ENCODE measurements at regions not wholly inside any gene's neighbourhood (a gene's known extent, or its start where the extent isn't known, plus 50 kb on each side); places are given as distances from the start of the nearest gene placed in this dataset.
"Not testable (repeated sequence)": the region's sequence is repeated elsewhere in the genome, so short reads cannot be mapped to it uniquely, and the experiment has no call there.

DNA sequence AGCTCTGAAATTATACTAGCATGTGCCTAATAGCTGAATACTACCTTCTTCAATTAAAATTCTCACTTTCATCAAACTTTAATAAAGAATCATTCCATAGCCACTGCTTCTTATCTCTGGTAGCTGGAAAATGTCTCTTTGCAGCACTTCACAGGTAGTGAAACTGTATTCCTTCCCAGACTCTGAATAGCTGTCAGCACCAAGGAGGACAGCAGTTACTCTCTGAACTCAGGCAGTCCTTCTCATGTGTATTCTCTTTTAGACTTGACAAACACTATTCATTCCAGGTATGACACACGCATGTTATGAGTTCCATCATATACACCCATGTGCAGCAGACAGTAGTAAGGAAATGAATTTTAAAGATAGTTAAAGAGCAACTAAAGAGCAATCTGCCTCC is 627.1 kb downstream of the EFNA5 start:
- no peaks in the 10 kb centered on the region for H3K36me3 ChIP-seq
- no peaks in the 10 kb centered on the region for H3K27me3 ChIP-seq
- H3K4me3 ChIP-seq: no peak overlapping the region
- no peak for DNase-seq
- no peaks in the 10 kb centered on the region for H3K9me3 ChIP-seq

DNA sequence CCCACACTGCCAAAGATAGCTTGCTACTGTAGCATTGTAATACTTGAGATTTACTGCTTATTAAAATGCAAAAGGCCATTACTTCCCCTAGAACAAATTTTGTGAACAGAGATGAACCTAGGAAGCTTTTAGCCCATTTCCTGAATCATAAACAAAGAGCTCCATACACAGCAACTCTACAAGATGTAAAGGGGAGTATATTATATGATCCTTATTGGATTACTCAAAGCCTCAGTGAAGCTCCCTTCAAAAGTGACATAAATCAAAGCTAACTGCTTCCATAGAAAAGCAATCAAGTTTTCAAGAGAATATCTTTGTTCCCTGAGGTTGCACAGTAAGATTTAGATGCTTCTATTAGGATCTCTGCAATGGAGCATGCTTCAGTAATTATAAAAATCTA is 629.8 kb downstream of the EFNA5 start:
- Histone ChIP-seq H3K36me3 (no peaks in the 10 kb centered on the region), H3K9me3 (no peaks in the 10 kb centered on the region), H3K4me3 (no peak overlapping the region), H3K27me3 (no peaks in the 10 kb centered on the region)
- DNase-seq: no peak

DNA sequence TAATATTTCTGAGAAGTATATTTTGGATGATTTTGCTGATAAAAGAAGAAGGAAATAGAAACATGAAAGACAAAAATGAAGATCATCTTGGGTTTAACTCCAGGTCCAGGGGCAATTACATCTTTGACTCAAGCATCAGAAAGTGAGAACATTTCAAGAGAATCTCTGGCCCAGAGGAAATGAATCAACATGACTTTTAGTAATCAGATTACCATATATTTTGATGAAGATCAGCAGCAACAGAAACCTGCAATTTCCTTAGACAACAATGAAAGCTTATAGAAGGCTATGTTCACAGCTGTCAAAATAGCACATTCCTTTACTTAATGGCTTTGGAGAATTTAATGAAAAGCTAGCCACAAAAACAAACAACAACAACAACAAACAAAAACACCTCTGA is 638.1 kb downstream of the EFNA5 start:
- no peaks in the 10 kb centered on the region for H3K9me3 ChIP-seq
- H3K4me3 ChIP-seq: no peak overlapping the region
- H3K36me3 ChIP-seq: no peaks in the 10 kb centered on the region
- no peaks in the 10 kb centered on the region for H3K27me3 ChIP-seq
- DNase-seq: no peak

DNA sequence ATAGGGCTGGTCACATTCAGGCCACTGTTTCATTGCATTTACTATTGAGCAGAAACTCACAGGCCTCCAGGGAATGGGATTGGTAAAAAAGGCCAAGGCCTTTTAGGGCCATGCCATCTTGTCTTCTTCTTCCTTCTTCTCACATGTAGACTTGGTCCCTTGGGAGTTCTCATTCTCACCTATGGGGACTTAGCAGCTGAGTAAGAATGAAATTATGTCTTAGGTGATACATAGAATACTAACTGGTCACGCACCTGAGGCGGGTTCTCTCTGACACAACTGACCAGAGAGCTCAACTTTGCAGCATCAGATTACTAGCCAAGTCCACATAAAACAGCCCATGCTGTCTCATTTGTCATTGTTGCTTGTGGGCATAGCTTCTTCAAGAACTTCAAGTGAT is 641.8 kb downstream of the EFNA5 start:
- DNase-seq: no peak
- H3K4me3 ChIP-seq: no peak overlapping the region
- no peaks in the 10 kb centered on the region for H3K27me3 ChIP-seq
- no peaks in the 10 kb centered on the region for H3K9me3 ChIP-seq
- H3K36me3 ChIP-seq: no peaks in the 10 kb centered on the region

DNA sequence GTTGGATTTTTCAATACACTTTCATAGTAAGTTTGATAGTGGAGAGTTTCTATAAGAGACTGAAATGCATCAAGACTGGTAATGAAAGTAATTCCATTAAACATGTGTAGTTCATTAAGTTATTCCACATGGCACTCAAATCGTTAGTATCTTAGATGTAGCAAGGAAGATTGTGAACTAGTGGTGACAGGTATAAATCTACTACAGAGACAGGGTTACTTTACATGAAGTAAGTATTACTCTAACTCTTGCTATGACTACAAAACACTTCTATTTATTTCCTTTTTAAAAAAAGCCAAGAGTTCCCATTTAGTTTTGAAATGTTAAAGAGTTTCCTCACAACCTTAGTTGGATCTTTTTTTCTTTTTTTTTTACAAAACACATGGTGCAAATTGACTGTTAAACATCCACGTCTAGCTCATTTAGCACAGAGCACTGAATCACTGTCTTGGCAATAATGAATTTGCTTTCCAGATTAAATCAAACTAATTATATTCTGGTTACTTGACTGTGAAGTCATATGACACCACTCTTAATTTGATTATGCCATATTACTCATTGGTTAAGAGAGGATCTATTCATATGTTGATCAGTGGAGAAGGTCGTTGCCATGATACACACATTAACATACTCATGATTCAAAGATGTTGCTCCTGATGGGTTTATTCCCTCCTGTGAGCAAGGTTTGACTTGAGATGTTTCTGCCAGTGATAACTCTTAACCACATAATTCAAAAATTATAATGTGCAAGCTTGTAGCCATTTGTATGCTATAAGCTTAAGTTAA is 644.8 kb downstream of the EFNA5 start:
- Histone ChIP-seq H3K4me3 (no peak overlapping the region), H3K27me3 (no peaks in the 10 kb centered on the region), H3K36me3 (no peaks in the 10 kb centered on the region), H3K9me3 (no peaks in the 10 kb centered on the region)
- no peak for DNase-seq

DNA sequence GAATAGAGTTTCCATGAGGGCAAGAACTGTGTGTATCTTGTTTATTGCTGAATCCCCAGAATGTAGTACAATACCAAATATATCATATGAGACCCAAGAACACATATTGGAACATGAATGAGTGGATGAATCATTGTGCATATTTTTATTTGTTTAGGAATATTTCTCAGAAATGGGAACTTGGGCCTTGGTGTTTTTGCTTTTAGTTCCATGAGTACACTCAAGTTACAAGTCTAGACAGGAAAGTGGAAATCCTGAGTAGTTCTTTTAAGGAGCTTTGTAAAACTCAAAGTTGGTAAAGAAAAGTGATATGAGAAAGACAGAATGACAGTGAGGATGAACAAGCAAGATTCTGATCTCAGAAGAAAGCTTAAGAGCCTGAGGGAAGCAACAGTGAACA is 647.0 kb downstream of the EFNA5 start:
- Histone ChIP-seq H3K27me3 (no peaks in the 10 kb centered on the region), H3K4me3 (no peak overlapping the region), H3K36me3 (no peaks in the 10 kb centered on the region), H3K9me3 (no peaks in the 10 kb centered on the region)
- no peak for DNase-seq

DNA sequence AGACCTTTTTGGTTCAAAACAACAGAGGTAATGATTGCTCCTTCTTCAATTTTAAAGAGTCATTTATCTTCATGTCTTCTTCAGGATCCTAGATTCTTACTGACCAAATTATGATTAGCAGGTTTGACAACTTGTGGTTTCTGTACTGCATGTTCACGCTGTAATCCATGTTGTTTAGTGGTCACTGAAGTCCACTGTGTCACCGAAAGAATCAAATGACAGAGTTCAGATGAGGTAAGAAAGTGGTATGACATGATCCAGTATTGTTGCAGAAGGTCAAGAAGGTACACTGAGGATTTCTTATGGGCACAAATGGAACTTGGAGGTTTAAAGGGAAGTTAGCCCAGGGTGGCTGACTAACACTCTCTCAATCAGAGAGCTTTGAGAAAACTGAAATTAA is 649.2 kb downstream of the EFNA5 start:
- no peak for DNase-seq
- H3K9me3 ChIP-seq: no peaks in the 10 kb centered on the region
- no peaks in the 10 kb centered on the region for H3K27me3 ChIP-seq
- no peak overlapping the region for H3K4me3 ChIP-seq
- H3K36me3 ChIP-seq: no peaks in the 10 kb centered on the region

DNA sequence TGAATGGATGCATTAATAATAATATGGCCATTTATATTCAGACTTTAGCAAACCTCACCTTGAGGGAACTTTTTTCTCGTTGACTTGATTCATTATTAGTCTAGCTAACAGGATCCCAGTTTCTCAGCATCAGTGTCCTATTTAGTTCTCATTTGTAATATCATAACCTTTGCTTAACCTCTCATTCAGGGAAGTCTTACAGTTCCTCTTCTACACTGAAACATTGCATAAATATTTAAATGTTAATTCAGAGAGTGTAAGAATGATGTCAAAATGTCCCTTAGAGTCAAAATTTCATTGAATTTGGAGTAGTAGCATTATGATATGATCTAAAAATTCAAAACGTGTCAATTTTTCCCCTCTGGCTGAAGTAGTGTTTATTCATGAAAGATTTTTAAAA is 650.1 kb downstream of the EFNA5 start:
- Histone ChIP-seq H3K4me3 (no peak overlapping the region), H3K27me3 (no peaks in the 10 kb centered on the region), H3K36me3 (no peaks in the 10 kb centered on the region), H3K9me3 (no peaks in the 10 kb centered on the region)
- DNase-seq: no peak

DNA sequence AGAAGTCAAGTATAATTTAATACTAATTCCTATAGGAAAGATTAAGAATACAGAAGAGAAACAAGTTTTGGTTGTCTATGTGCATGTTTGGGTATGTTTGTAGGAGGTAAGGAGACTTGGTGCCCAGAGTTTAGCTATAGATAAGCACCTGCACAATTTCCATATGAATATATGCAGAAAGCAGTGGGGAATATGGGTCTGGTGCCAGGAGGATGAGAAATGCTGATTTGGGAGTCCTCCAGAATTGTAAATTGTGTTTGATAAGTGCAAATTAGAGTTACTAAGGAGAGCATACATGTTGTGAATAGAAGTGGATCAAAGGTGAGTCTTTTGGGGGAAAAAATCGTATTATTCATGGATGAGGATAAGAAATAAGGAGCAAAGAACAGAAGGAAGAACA is 653.1 kb downstream of the EFNA5 start:
- DNase-seq: no peak
- no peak overlapping the region for H3K4me3 ChIP-seq
- no peaks in the 10 kb centered on the region for H3K27me3 ChIP-seq
- no peaks in the 10 kb centered on the region for H3K9me3 ChIP-seq
- no peaks in the 10 kb centered on the region for H3K36me3 ChIP-seq

DNA sequence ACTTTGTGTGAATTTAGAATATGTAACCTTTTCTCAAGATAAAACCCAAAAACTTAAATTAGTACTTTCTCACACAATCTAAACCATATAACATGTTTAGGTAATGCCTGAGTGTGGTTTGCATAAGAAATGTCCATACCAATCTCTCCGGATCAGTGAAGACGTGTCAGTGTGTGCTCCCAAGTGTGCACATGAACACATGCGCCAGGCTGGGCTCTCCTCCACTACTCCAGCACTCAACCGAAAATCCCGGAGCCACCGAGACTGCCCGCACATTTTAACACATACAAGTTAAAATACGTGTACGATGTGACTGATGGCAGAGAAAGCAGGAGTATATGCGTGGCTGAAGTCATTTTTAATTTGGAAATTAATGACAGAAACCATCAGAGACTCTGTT is 658.4 kb downstream of the EFNA5 start:
- no peaks in the 10 kb centered on the region for H3K9me3 ChIP-seq
- H3K36me3 ChIP-seq: no peaks in the 10 kb centered on the region
- H3K27me3 ChIP-seq: no peaks in the 10 kb centered on the region
- DNase-seq: no peak
- H3K4me3 ChIP-seq: no peak overlapping the region

DNA sequence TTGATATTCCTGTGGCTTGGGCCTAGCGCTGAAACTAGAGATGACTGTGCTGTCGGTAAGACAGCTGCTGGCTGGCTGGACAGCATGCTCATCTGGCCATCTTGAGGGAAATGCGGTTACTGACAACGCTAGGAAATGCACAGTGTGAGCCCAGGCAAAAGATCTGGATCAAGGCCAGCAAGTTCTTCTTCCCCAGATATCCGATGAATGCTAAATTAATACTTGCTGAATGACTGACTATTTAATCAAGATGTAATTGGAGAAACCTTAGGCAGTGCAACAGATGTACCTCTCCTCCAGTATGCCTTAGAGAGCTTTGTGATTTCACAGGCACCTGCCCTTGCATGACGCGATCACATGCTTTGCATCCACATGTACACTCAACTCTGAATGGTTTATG is 659.1 kb downstream of the EFNA5 start:
- Histone ChIP-seq H3K36me3 (no peaks in the 10 kb centered on the region), H3K4me3 (no peak overlapping the region), H3K27me3 (no peaks in the 10 kb centered on the region), H3K9me3 (no peaks in the 10 kb centered on the region)
- no peak for DNase-seq

DNA sequence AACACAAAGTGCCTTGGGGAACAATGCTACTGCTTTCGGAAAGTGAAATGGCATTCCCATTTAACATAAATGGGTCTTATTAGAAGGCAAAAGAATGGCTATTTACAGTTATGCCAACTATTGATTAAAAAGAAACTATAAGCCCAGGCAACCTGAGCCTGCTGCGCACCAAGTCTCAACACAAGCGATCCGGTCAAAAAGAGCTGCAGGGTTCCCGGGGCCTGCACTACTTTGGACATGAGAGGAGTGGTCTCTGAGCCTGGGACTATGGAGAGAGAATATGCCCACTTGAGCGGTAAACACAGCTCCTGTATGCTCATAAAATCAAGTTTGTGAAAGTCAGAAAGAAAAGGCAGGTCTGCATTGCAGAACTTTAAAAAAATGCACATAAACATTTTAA is 660.7 kb downstream of the EFNA5 start:
- no peak for DNase-seq
- no peaks in the 10 kb centered on the region for H3K27me3 ChIP-seq
- no peaks in the 10 kb centered on the region for H3K36me3 ChIP-seq

DNA sequence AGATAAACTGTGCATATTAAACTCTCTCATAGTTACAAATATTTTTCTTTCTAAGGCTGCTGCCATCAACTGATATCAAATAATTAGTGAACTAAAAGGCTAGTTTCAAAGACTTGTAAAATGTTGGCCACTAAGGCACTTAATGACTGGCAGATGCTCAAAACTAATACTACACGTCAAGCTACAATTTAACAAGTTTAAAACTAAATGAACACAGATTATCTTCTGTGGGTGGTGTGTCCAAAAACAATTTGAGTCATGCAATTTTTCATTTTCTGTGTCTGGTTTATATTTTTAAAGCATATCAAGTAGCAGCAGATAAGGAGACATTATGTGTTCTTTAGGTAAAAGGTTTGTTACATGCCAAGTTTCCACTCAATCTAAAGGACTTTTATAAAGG is 665.1 kb downstream of the EFNA5 start:
- H3K9me3 ChIP-seq: no peaks in the 10 kb centered on the region
- no peaks in the 10 kb centered on the region for H3K27me3 ChIP-seq
- no peaks in the 10 kb centered on the region for H3K36me3 ChIP-seq
- H3K4me3 ChIP-seq: no peak overlapping the region
- DNase-seq: no peak

More for the DNA sequence above, 660.7 kb downstream of the EFNA5 start:
- Histone ChIP-seq H3K9me3 (no peaks in the 10 kb centered on the region), H3K4me3 (no peak overlapping the region)

DNA sequence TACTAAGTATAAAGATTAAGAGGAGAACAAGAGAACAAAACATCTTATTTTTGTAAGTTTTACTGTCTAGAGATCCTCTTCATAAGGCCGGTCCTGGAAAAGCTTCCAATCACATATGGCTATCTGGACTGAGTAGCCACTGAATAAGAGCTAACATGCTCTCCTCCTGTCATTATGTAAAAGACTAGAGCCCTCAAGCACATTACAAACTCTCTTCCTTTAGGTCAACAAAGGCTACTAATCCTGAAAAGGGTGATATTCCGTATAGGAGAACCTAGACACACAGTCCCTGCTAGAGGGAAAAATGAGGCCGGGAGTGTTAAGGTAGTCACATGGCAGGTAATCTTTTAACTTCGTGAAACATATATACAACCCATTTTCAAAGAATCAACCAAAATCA is 665.6 kb downstream of the EFNA5 start:
- H3K9me3 ChIP-seq: no peaks in the 10 kb centered on the region

DNA sequence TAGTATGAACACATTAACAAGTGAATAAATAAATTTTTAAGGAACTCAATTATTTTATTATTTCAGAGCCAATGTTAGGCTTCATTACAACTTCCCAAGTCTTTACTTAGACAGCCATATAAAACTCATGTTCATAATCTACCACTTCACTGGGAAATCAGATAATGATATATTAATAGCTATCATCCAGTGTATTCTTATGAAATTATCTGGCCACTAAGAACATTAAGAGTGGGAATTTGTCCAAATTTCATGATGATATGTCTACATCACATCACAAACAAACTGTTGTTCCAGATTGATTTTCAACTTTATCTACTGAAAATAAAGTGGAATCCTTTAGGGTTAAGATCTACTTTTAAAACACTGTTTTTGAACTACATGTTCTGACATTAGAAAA is 668.6 kb downstream of the EFNA5 start:
- H3K36me3 ChIP-seq: no peaks in the 10 kb centered on the region

More for the DNA sequence above, 665.6 kb downstream of the EFNA5 start:
- DNase-seq: no peak
- Histone ChIP-seq H3K36me3 (no peaks in the 10 kb centered on the region), H3K4me3 (no peak overlapping the region), H3K27me3 (no peaks in the 10 kb centered on the region)

DNA sequence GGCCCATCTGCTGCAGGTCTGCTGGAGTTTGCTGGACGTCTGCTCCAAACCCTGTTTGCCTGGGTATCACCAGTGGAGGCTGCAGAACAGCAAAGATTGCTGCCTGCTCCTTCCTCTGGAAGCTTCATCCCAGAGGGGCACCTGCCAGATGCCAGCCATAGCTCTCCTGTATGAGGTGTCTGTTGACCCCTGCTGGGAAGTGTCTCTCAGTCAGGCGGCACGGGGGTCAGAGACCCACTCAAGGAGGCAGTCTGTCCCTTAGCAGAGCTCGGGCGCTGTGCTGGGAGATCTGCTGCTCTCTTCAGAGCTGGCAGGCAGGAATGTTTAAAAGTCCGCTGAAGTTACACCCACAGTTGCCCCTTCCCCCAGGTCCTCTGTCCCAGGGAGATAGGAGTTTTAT is 671.2 kb downstream of the EFNA5 start:
- not testable (repeated sequence) for H3K9me3 ChIP-seq, H3K36me3 ChIP-seq, H3K4me3 ChIP-seq, DNase-seq, H3K27me3 ChIP-seq

More for the DNA sequence above, 668.6 kb downstream of the EFNA5 start:
- Histone ChIP-seq H3K9me3 (peaks cover 2% of the 10 kb centered on the region; the same call in 1 of the 2 replicates), H3K4me3 (no peak overlapping the region), H3K27me3 (no peaks in the 10 kb centered on the region)
- no peak for DNase-seq

DNA sequence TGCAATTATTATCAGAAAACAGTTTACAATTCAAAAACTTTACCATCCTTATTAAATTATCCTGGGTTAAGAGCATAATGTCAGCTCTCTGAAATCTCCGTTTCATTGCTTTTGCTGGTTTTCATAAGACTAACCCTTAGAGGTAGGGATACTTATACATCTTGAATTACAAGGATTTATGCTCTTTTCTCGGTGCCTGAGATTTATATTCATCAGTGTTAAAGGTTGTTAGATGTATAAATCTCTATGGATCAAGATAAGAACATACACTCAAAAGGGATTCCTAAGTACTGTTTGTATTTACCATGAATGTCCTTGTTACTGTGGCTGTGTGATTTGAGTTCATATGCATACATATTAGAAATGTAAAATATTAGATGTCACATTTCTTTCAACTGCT is 684.7 kb downstream of the EFNA5 start:
- no peak for DNase-seq
- Histone ChIP-seq H3K9me3 (no peaks in the 10 kb centered on the region), H3K27me3 (no peaks in the 10 kb centered on the region), H3K4me3 (no peak overlapping the region), H3K36me3 (no peaks in the 10 kb centered on the region)

DNA sequence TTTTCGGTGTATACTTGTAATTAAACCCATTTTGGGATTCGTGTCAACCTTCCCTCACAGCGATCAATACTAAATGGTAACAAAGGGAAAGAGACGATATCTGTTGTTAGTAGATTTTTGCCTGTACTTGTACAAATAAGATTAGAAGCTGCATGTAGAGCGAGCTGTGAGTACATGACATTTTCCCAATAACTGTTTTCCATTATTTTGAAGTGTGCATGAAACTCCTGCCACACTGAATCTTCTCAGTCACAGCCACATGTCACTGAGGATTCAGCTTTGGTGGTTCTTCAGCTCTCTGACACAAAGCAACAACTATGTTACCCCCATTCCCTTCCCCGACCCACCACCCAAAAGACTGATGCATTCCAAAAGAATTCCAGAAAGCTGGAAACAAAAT is 685.6 kb downstream of the EFNA5 start:
- H3K36me3 ChIP-seq: no peaks in the 10 kb centered on the region

DNA sequence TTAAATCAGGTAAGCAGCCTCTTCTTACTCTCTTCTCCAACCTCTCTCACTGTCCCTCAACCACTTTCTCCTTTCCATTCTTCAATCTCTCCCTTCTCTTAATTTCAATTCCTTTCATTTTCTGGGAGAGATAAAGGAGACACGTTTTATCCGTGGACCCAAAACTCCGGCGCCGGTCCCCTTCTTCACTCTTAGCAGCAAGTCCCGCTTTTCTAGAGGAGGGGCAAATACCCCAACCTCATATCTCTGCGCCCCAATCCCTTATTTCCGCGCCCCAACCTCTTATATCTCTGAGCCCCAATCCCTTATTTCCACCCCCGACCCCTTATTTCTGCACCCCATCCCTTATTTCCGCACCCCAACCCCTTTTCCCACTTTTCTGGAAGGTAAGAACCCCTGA is 691.6 kb downstream of the EFNA5 start:
- not testable (repeated sequence) for H3K36me3 ChIP-seq, H3K4me3 ChIP-seq, DNase-seq, H3K9me3 ChIP-seq, H3K27me3 ChIP-seq

More for the DNA sequence above, 685.6 kb downstream of the EFNA5 start:
- no peaks in the 10 kb centered on the region for H3K27me3 ChIP-seq
- H3K9me3 ChIP-seq: no peaks in the 10 kb centered on the region
- DNase-seq: no peak
- no peak overlapping the region for H3K4me3 ChIP-seq

Data from MG63 (cell line).